ENCODE measurements at regions not wholly inside any gene's neighbourhood (a gene's known extent, or its start where the extent isn't known, plus 50 kb on each side); places are given as distances from the start of the nearest gene placed in this dataset.

DNA sequence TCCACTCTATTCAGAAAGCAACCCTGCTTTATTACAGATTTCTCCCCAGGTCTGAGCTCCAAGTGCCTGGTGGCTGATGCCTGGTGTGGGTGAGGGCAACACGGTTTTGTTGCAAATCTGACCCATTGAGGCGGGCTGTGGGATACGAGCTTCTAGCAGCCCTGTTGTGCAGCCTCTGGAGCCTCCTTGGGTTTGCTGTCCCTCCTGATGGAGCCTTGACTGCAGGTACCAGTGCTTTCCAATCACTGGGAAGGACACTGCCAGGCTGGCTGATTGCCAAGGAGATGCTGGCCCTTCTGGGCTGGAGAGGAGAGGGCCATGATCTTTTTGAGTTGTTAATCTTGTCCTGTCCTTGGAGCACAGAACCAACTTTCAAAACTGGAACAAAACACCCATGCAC, 151.0 kb upstream of the RGMA start:
- no peak for TF ChIP-seq POLR2AphosphoS5 (IDR thresholded peaks at IDR 0.05; ENCODE audit: low read depth, low read length)
- TF ChIP-seq REST (IDR thresholded peaks at IDR 0.05; ENCODE audit: insufficient read depth in 1 of 2, low read depth in 2 of 2, low read length in 2 of 2) = no peak
- TF ChIP-seq TAF1 (IDR thresholded peaks at IDR 0.05; ENCODE audit: borderline replicate concordance, insufficient read depth, low read length) = no peak
- TF ChIP-seq FOXP2 (optimal IDR thresholded peaks at IDR 0.05; ENCODE audit: borderline replicate concordance, extremely low read depth, extremely low read length, insufficient read depth) = no peak
- TF ChIP-seq SIN3A (IDR thresholded peaks at IDR 0.05; ENCODE audit: borderline replicate concordance, insufficient read depth, low read length) = no peak

DNA sequence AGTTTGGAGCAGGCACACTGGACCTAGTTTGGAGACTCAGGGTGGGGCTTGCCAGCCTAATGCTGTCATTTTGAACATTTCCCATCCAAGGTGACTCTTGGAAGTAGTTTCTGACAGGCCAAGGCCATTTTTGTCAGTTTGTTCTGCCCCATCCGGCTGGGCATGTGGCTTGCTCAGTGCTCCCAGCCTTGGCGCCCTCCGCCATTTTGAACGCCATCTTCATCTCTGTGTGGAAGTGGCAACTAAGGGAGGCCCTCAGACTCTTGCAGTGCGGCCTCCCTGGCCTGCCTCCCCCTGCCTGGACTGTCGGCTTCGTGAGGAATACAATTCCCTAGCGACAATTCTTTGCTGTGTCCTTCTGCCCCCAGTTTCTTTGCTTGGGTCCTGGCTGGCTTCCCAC, 150.6 kb upstream of the RGMA start:
- TF ChIP-seq POLR2AphosphoS5 (IDR thresholded peaks at IDR 0.05; ENCODE audit: low read depth, low read length) (no peak), FOXP2 (optimal IDR thresholded peaks at IDR 0.05; ENCODE audit: borderline replicate concordance, extremely low read depth, extremely low read length, insufficient read depth) (no peak), REST (IDR thresholded peaks at IDR 0.05; ENCODE audit: insufficient read depth in 1 of 2, low read depth in 2 of 2, low read length in 2 of 2) (no peak), SIN3A (IDR thresholded peaks at IDR 0.05; ENCODE audit: borderline replicate concordance, insufficient read depth, low read length) (no peak), TAF1 (IDR thresholded peaks at IDR 0.05; ENCODE audit: borderline replicate concordance, insufficient read depth, low read length) (no peak)

- TF ChIP-seq TAF1 (IDR thresholded peaks at IDR 0.05; ENCODE audit: borderline replicate concordance, insufficient read depth, low read length) (no peak), POLR2AphosphoS5 (IDR thresholded peaks at IDR 0.05; ENCODE audit: low read depth, low read length) (no peak), SIN3A (IDR thresholded peaks at IDR 0.05; ENCODE audit: borderline replicate concordance, insufficient read depth, low read length) (no peak), REST (IDR thresholded peaks at IDR 0.05; ENCODE audit: insufficient read depth in 1 of 2, low read depth in 2 of 2, low read length in 2 of 2) (no peak), FOXP2 (optimal IDR thresholded peaks at IDR 0.05; ENCODE audit: borderline replicate concordance, extremely low read depth, extremely low read length, insufficient read depth) (no peak)
Measured at GRCh38 chr15:93238641-93239040, 149.6 kb upstream of the RGMA start.

DNA sequence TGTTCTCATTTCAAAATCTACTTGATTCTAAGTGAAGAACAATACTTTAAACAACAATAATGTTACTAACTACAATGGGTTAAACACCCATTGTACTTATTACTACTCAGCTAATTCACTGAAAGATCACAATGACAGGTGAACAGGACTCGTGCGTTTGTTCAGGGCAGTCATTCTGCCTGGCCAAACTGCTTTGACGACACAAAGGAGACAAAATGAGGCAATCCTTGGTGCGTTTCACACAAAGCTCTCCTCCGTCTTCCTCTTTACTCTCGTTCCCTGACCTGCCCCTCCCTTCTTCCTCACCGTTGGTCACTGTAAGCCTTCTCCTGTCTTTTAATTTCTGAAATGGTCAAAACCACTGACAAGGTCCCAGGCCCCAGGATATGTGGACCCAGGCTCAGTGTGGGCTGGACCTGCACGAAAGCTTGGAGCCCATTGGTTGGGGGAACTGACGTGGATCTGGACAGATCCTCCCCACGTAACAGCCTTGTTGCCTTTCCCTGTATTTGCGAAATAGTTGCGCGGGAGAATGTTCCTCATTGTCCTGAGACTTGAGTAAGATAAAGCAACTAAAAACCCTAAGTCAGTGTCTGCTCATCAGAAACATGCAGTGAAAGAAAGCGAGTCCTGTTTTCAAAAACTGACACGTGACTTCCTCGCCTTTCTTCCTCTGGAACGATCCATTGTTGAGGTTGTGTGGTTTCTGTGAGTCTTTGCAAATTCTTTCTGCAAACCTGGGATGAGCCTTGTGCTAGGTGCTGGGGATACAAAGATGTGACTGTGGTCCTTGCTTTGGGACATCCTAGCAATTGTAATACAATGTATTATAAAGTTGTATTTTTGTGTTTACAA, 147.1 kb upstream of the RGMA start:
- TF ChIP-seq TAF1 (IDR thresholded peaks at IDR 0.05; ENCODE audit: borderline replicate concordance, insufficient read depth, low read length) = no peak
- no peak for TF ChIP-seq POLR2AphosphoS5 (IDR thresholded peaks at IDR 0.05; ENCODE audit: low read depth, low read length)
- TF ChIP-seq FOXP2 (optimal IDR thresholded peaks at IDR 0.05; ENCODE audit: borderline replicate concordance, extremely low read depth, extremely low read length, insufficient read depth) = no peak
- no peak for TF ChIP-seq SIN3A (IDR thresholded peaks at IDR 0.05; ENCODE audit: borderline replicate concordance, insufficient read depth, low read length)
- TF ChIP-seq REST (IDR thresholded peaks at IDR 0.05; ENCODE audit: insufficient read depth in 1 of 2, low read depth in 2 of 2, low read length in 2 of 2) = no peak

Measured in PFSK-1 (cell line).